GM12878 (cell line): ENCODE measurements at regions not wholly inside any gene's neighbourhood (a gene's known extent, or its start where the extent isn't known, plus 50 kb on each side); places are given as distances from the start of the nearest gene placed in this dataset.

Source experiments
- ATAC-seq: fragments of 200-7000 bp; cut with Tn5 transposase; 3 replicates; pipeline ENCODE4 v1.9.1; 2020; ENCODE audit warnings: mild to moderate bottlenecking, moderate library complexity
- BruUV-seq: library from RNA; stranded (reverse); fragments of 400-500 nt; replicated peaks from 2 replicates; lab custom pipeline; 2021; lab: Mats Ljungman, UMichigan
- CTCF ChIA-PET: fragments of 300-600 bp; sonication (Branson Sonifier 250); formaldehyde crosslinking; extraction: SDS; loops from one replicate; lab custom pipeline; 2021; ENCODE audit warnings: inconsistent platforms; lab: Yijun Ruan, JAX
- POLR2A ChIA-PET: fragments of 350-600 bp; formaldehyde crosslinking; extraction: SDS; loops from one replicate; lab custom pipeline; 2021; ENCODE audit warnings: inconsistent platforms; lab: Charles Lee
- RAD21 ChIA-PET: fragments of 300-600 bp; sonication (Branson Sonifier 250); formaldehyde crosslinking; loops from one replicate; lab custom pipeline; 2023; ENCODE audit warnings: antibody characterized with exemption; ENCODE audit not compliant: unreplicated experiment; lab: Charles Lee
- SMC1A ChIA-PET: fragments of 300-600 bp; sonication (Branson Sonifier 250); formaldehyde crosslinking; loops from one replicate; lab custom pipeline; 2023; ENCODE audit not compliant: unreplicated experiment, uncharacterized antibody; lab: Charles Lee
- DNase-seq: peaks from one replicate; pipeline ENCODE4 v3.0.0-alpha.2; 2011; ENCODE audit warnings: low read depth, low spot score
- FAIRE-seq: peaks from 3 replicates; lab custom pipeline; 2011; peaks lifted over from hg19 to GRCh38; lab: Jason Lieb, UNC
- H2AFZ ChIP-seq: 2 replicates; pipeline ENCODE4 v1.6.0; 2011; ENCODE audit warnings: low read depth, low read length, control low read depth; ENCODE audit not compliant: control insufficient read depth
- H3K27ac ChIP-seq: 2 replicates; pipeline ENCODE4 v1.5.1; 2011; ENCODE audit warnings: control low read depth; ENCODE audit not compliant: control insufficient read depth, insufficient read depth
- H3K27me3 ChIP-seq, 2 experiments: replicated peaks in 1 of 2; 2 replicates each; pipeline versions ENCODE4 v1.6.0 to v1.6.1; 2011; ENCODE audit warnings: low read length in 1 of 2; ENCODE audit not compliant: control insufficient read depth in 2 of 2, insufficient read depth in 2 of 2
- H3K36me3 ChIP-seq, 2 experiments: 2 replicates each; pipeline ENCODE4 v1.5.1; 2011; ENCODE audit warnings: low read length in 1 of 2; ENCODE audit not compliant: control insufficient read depth in 2 of 2, insufficient read depth in 2 of 2
- H3K4me1 ChIP-seq: 2 replicates; pipeline ENCODE4 v1.6.1; 2011; ENCODE audit warnings: mild to moderate bottlenecking, low read length, moderate library complexity, mixed read lengths; ENCODE audit not compliant: control insufficient read depth, insufficient read depth
- H3K4me2 ChIP-seq: 2 replicates; pipeline ENCODE4 v1.6.0; 2011; ENCODE audit warnings: control low read depth; ENCODE audit not compliant: control insufficient read depth, insufficient read depth
- H3K4me3 ChIP-seq: fragments of 200-600 bp; sonication (generic); 2 replicates; pipeline ENCODE4 v1.5.1; 2016
- H3K79me2 ChIP-seq: 2 replicates; pipeline ENCODE4 v1.6.0; 2011; ENCODE audit warnings: low read length; ENCODE audit not compliant: control insufficient read depth, insufficient read depth
- H3K9ac ChIP-seq: 2 replicates; pipeline ENCODE4 v1.8.0; 2011; ENCODE audit warnings: low read length, control low read depth, mixed read lengths; ENCODE audit not compliant: control insufficient read depth, insufficient read depth
- H3K9me3 ChIP-seq: replicated peaks from 3 replicates; pipeline ENCODE4 v1.5.1; 2011; ENCODE audit warnings: mild to moderate bottlenecking, low read length; ENCODE audit not compliant: control insufficient read depth, insufficient read depth
- H4K20me1 ChIP-seq: 2 replicates; pipeline ENCODE4 v1.6.0; 2011; ENCODE audit not compliant: control insufficient read depth, insufficient read depth
- HSF1 ChIP-seq: fragments of 150-350 bp; IDR thresholded peaks from 2 replicates; pipeline ENCODE4 v1.6.1; 2014; ENCODE audit warnings: mild to moderate bottlenecking, low read depth, low read length
- MTA2 ChIP-seq: fragments of 450-650 bp; IDR thresholded peaks from 2 replicates; pipeline ENCODE4 v1.6.1; 2016; ENCODE audit warnings: low read depth, mild to moderate bottlenecking, moderate library complexity
- MYB ChIP-seq: fragments of 150-350 bp; IDR thresholded peaks from 2 replicates; pipeline ENCODE4 v1.6.1; 2014; ENCODE audit warnings: mild to moderate bottlenecking, low read depth, low read length, borderline replicate concordance
- MYC ChIP-seq: IDR thresholded peaks from 2 replicates; pipeline ENCODE4 v1.6.1; 2011; ENCODE audit warnings: mild to moderate bottlenecking, low read length, moderate library complexity, inconsistent platforms; ENCODE audit not compliant: insufficient read depth, insufficient replicate concordance, insufficient read length, severe bottlenecking
- NBN ChIP-seq: fragments of 450-650 bp; IDR thresholded peaks from 2 replicates; pipeline ENCODE4 v1.6.1; 2016
- NFIC ChIP-seq: IDR thresholded peaks from 2 replicates; pipeline ENCODE4 v1.6.1; 2012; ENCODE audit warnings: low read depth, mild to moderate bottlenecking, inconsistent platforms, low read length, moderate library complexity
- PAX5 ChIP-seq: IDR thresholded peaks from 2 replicates; pipeline ENCODE4 v1.6.1; 2011; ENCODE audit warnings: low read depth, low read length, borderline replicate concordance
- POLR2A ChIP-seq: IDR thresholded peaks from 2 replicates; pipeline ENCODE4 v1.6.1; 2011; ENCODE audit warnings: low read depth, mild to moderate bottlenecking, low read length
- RFX5 ChIP-seq: IDR thresholded peaks from 2 replicates; pipeline ENCODE4 v1.6.1; 2011; ENCODE audit warnings: low read depth, low read length, improper control_type of control experiment
- SMAD1 ChIP-seq: fragments of 450-650 bp; IDR thresholded peaks from 2 replicates; pipeline ENCODE4 v1.6.1; 2018; ENCODE audit warnings: mild to moderate bottlenecking, low read depth; ENCODE audit not compliant: partially characterized antibody
- TARDBP ChIP-seq: IDR thresholded peaks from 2 replicates; pipeline ENCODE4 v1.6.1; 2016; ENCODE audit warnings: borderline replicate concordance
- YBX1 ChIP-seq: fragments of 450-650 bp; IDR thresholded peaks from 2 replicates; pipeline ENCODE4 v1.6.1; 2016; ENCODE audit warnings: antibody characterized with exemption
- in situ Hi-C: fragments of 300-500 bp; cut with MboI; formaldehyde crosslinking; loops from 9 replicates; pipeline ENCODE4 v1.14.3; 2018; ENCODE audit warnings: mixed read lengths
- intact Hi-C: fragments of 100-400 bp; cut with micrococcal nuclease; formaldehyde crosslinking; loops from one replicate; pipeline ENCODE4 v1.14.2; 2022; ENCODE audit not compliant: unreplicated experiment
- TF ChIP-seq, protein P1 (sequence below), 3 experiments: IDR thresholded peaks in 2 of 3; conservative IDR thresholded peaks in 1 of 3; 2 replicates each; pipeline ENCODE4 v1.5.1; 2011; ENCODE audit warnings: low read depth in 3 of 3, low read length in 3 of 3, mild to moderate bottlenecking in 3 of 3, control low read depth in 2 of 3, moderate library complexity in 2 of 3, inconsistent platforms in 1 of 3, mixed read lengths in 1 of 3; ENCODE audit not compliant: control insufficient read depth in 2 of 3, insufficient read depth in 1 of 3; ENCODE audit errors: extremely low read depth in 1 of 3
- TF ChIP-seq, protein P2 (sequence below): fragments of 450-650 bp; conservative IDR thresholded peaks from 2 replicates; pipeline ENCODE4 v1.6.1; 2017; ENCODE audit warnings: mild to moderate bottlenecking, moderate library complexity
- TF ChIP-seq, protein P3 (sequence below): fragments of 450-650 bp; IDR thresholded peaks from 2 replicates; pipeline ENCODE4 v1.6.1; 2018; ENCODE audit warnings: borderline replicate concordance, mild to moderate bottlenecking; ENCODE audit not compliant: partially characterized antibody

- TF ChIP-seq NFIC (no peak), MTA2 (no peak), RFX5 (no peak), PAX5 (no peak), SMAD1 (no peak), MYB (no peak), NBN (no peak)
- TF ChIP-seq, protein P1, sequence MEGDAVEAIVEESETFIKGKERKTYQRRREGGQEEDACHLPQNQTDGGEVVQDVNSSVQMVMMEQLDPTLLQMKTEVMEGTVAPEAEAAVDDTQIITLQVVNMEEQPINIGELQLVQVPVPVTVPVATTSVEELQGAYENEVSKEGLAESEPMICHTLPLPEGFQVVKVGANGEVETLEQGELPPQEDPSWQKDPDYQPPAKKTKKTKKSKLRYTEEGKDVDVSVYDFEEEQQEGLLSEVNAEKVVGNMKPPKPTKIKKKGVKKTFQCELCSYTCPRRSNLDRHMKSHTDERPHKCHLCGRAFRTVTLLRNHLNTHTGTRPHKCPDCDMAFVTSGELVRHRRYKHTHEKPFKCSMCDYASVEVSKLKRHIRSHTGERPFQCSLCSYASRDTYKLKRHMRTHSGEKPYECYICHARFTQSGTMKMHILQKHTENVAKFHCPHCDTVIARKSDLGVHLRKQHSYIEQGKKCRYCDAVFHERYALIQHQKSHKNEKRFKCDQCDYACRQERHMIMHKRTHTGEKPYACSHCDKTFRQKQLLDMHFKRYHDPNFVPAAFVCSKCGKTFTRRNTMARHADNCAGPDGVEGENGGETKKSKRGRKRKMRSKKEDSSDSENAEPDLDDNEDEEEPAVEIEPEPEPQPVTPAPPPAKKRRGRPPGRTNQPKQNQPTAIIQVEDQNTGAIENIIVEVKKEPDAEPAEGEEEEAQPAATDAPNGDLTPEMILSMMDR (IDR thresholded peaks at IDR 0.05 in 2 of 3, conservative IDR thresholded peaks at IDR 0.05 in 1 of 3; ENCODE audit: control insufficient read depth in 2 of 3, extremely low read depth in 1 of 3, insufficient read depth in 1 of 3, low read depth in 3 of 3, low read length in 3 of 3), result no peak
Measured at GRCh38 chr1:238451781-238452310, 561.1 kb upstream of the ZP4 start (continued).

- no peaks in the 10 kb centered on the region for H3K4me1 ChIP-seq
- H3K4me3 ChIP-seq, result no peak overlapping the region
- no peak overlapping the region for H2AFZ ChIP-seq
- ChIA-PET SMC1A (no interaction called here), POLR2A (no interaction called here), CTCF (no interaction called here), RAD21 (no interaction called here)
- H4K20me1 ChIP-seq, result no peaks in the 10 kb centered on the region
- H3K9ac ChIP-seq, result no peak overlapping the region
- BruUV-seq, result no TSS peak
- FAIRE-seq (no peak), DNase-seq (no peak), ATAC-seq (no peak)
- in situ Hi-C loops (no loop called here), intact Hi-C loops (no loop called here)
- TF ChIP-seq TARDBP (no peak), HSF1 (no peak), POLR2A (no peak), YBX1 (no peak), MYC (no peak)
- TF ChIP-seq, protein P2, sequence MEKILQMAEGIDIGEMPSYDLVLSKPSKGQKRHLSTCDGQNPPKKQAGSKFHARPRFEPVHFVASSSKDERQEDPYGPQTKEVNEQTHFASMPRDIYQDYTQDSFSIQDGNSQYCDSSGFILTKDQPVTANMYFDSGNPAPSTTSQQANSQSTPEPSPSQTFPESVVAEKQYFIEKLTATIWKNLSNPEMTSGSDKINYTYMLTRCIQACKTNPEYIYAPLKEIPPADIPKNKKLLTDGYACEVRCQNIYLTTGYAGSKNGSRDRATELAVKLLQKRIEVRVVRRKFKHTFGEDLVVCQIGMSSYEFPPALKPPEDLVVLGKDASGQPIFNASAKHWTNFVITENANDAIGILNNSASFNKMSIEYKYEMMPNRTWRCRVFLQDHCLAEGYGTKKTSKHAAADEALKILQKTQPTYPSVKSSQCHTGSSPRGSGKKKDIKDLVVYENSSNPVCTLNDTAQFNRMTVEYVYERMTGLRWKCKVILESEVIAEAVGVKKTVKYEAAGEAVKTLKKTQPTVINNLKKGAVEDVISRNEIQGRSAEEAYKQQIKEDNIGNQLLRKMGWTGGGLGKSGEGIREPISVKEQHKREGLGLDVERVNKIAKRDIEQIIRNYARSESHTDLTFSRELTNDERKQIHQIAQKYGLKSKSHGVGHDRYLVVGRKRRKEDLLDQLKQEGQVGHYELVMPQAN, result no peak
- TF ChIP-seq, protein P3, sequence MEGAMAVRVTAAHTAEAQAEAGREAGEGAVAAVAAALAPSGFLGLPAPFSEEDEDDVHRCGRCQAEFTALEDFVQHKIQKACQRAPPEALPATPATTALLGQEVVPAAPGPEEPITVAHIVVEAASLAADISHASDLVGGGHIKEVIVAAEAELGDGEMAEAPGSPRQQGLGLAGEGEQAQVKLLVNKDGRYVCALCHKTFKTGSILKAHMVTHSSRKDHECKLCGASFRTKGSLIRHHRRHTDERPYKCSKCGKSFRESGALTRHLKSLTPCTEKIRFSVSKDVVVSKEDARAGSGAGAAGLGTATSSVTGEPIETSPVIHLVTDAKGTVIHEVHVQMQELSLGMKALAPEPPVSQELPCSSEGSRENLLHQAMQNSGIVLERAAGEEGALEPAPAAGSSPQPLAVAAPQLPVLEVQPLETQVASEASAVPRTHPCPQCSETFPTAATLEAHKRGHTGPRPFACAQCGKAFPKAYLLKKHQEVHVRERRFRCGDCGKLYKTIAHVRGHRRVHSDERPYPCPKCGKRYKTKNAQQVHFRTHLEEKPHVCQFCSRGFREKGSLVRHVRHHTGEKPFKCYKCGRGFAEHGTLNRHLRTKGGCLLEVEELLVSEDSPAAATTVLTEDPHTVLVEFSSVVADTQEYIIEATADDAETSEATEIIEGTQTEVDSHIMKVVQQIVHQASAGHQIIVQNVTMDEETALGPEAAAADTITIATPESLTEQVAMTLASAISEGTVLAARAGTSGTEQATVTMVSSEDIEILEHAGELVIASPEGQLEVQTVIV, result no peak
- no peak overlapping the region for H3K27ac ChIP-seq
- no peaks in the 10 kb centered on the region for H3K79me2 ChIP-seq
- H3K27me3 ChIP-seq, result no peaks in the 10 kb centered on the region
- no peaks in the 10 kb centered on the region for H3K9me3 ChIP-seq
- H3K4me2 ChIP-seq, result no peak overlapping the region
- H3K36me3 ChIP-seq, result no peaks in the 10 kb centered on the region
Measured at GRCh38 chr1:238450976-238451375, 560.3 kb upstream of the ZP4 start.
